ENCODE measurements at regions not wholly inside any gene's neighbourhood (a gene's known extent, or its start where the extent isn't known, plus 50 kb on each side); places are given as distances from the start of the nearest gene placed in this dataset.

DNA sequence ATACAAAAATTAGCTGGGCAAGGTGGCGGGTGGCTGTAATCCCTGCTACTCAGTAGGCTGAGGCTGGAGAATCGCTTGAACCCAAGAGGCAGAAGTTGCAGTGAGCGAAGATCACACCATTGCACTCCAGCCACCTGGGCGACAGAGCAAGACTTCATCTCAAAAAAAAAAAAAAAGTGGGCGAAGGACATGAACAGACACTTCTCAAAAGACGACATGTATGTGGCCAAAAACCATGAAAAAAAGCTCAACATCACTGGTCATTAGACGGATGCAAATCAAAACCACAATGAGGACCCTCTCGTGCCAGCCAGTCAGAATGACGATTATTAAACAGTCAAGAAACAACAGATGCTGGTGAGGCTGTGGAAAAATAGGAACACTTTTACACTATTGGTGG lies 344.9 kb upstream of the JARID2 start:
- Histone ChIP-seq H3K36me3 (ENCODE audit: control insufficient read depth, insufficient read depth, low read length) (no peaks in the 10 kb centered on the region), H2AFZ (no peak overlapping the region), H3K27ac (no peak overlapping the region), H3K79me2 (no peaks in the 10 kb centered on the region), H3K9ac (no peak overlapping the region), H3K9me3 (ENCODE audit: control insufficient read depth, low read length) (no peaks in the 10 kb centered on the region), H3K4me1 (no peaks in the 10 kb centered on the region), H3K27me3 (ENCODE audit: control insufficient read depth, insufficient read depth, low read length) (no peaks in the 10 kb centered on the region), H3K4me2 (ENCODE audit: low read length) (no peak overlapping the region), H3K4me3 (ENCODE audit: low read depth, low read length) (no peak overlapping the region)
- TF ChIP-seq, protein P1, sequence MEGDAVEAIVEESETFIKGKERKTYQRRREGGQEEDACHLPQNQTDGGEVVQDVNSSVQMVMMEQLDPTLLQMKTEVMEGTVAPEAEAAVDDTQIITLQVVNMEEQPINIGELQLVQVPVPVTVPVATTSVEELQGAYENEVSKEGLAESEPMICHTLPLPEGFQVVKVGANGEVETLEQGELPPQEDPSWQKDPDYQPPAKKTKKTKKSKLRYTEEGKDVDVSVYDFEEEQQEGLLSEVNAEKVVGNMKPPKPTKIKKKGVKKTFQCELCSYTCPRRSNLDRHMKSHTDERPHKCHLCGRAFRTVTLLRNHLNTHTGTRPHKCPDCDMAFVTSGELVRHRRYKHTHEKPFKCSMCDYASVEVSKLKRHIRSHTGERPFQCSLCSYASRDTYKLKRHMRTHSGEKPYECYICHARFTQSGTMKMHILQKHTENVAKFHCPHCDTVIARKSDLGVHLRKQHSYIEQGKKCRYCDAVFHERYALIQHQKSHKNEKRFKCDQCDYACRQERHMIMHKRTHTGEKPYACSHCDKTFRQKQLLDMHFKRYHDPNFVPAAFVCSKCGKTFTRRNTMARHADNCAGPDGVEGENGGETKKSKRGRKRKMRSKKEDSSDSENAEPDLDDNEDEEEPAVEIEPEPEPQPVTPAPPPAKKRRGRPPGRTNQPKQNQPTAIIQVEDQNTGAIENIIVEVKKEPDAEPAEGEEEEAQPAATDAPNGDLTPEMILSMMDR (IDR thresholded peaks at IDR 0.05): no peak

DNA sequence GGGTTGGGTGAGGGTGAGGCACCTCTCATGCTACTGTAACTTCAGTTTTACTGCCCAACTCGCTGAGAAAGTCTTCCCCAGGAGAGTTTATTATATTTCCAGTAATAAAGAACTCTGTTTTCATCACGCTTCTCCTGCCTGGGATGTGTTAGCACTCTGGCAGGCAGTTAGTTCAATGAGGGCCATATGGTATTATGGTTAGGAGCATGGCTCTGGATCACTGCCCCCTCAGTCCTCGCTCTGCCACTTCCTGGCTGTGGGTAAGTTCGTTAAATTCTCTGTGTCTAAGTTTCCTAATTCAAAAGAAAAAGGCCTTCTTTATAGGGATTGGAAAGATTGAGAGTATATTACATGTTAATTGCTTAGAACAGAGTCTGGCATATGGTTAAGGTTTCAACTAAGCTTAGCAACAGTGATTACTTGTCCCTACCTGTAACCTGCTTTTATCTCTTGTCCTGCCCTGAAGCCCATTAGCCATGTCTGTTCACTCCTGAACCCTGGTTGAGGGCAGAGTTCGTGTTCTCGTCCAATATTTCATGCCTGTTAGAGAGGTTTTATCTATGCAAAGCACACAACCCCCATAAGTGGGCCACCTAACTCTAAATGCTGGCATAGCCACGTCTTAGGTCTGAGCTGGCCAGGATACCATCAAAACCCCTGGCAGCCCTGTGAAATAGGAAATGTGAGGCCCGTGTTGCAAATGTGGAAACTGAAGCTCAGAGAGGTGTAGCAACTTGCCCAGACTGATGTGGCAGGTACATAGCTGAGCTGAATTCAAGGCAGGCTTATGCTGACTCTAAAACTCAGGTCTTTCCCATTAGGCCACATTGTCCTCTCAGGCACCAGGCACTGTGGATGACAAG lies 342.5 kb upstream of the JARID2 start:
- Histone ChIP-seq H3K4me2 (ENCODE audit: low read length) (no peak overlapping the region), H3K36me3 (ENCODE audit: control insufficient read depth, insufficient read depth, low read length) (no peaks in the 10 kb centered on the region), H3K79me2 (no peaks in the 10 kb centered on the region), H3K9me3 (ENCODE audit: control insufficient read depth, low read length) (no peaks in the 10 kb centered on the region), H3K27ac (no peak overlapping the region), H3K9ac (no peak overlapping the region), H3K27me3 (ENCODE audit: control insufficient read depth, insufficient read depth, low read length) (no peaks in the 10 kb centered on the region), H3K4me3 (ENCODE audit: low read depth, low read length) (no peak overlapping the region), H3K4me1 (no peaks in the 10 kb centered on the region), H2AFZ (no peak overlapping the region)
- TF ChIP-seq, protein P1 (IDR thresholded peaks at IDR 0.05): no peak

DNA sequence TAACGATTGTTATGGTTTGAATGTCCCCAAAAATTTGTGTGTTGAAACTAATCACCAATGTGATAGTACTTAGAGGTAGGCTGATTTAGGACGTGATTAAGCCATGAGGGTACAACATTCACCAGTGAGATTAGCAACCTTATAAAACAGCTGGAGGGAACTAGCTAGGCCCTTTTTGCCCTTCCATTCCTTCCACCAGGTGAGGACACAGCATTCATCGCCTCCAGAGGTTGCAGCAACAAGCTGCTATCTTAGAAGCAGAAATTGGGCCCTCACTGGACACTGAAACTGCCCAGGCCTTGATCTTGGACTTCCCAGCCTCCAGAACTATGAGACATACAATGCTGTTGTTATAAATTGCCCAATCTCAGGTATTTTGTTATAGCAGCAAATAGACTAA lies 340.7 kb upstream of the JARID2 start:
- Histone ChIP-seq H3K27ac (no peak overlapping the region), H3K79me2 (no peaks in the 10 kb centered on the region), H3K4me2 (ENCODE audit: low read length) (no peak overlapping the region), H3K36me3 (ENCODE audit: control insufficient read depth, insufficient read depth, low read length) (no peaks in the 10 kb centered on the region), H3K9ac (no peak overlapping the region), H3K27me3 (ENCODE audit: control insufficient read depth, insufficient read depth, low read length) (no peaks in the 10 kb centered on the region), H3K9me3 (ENCODE audit: control insufficient read depth, low read length) (no peaks in the 10 kb centered on the region), H3K4me3 (ENCODE audit: low read depth, low read length) (no peak overlapping the region), H2AFZ (no peak overlapping the region), H3K4me1 (no peaks in the 10 kb centered on the region)
- TF ChIP-seq, protein P1 (IDR thresholded peaks at IDR 0.05): no peak

DNA sequence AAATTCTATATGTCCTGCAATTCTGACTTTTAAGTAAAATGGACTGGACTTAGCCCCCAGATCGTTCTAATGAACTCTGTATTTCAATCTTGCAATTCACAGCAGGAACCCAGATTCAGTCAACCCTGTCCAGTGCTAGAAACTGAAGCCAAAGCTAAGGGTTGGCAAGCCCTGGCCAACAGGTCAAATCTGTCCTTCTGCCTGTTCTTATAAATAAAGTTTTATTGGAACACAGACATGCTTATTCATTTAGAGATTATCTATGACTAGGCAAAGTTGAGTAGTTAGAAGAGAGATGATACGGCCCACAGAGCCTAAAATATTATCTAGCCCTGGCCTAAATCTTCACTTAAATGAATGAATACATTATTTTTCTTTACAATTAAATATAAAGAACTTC lies 339.2 kb upstream of the JARID2 start:
- H3K9ac ChIP-seq: no peak overlapping the region
- H3K4me3 ChIP-seq (ENCODE audit: low read depth, low read length): no peak overlapping the region

More for the DNA sequence above, 339.2 kb upstream of the JARID2 start:
- Histone ChIP-seq H3K27ac (no peak overlapping the region), H3K4me1 (no peaks in the 10 kb centered on the region), H3K36me3 (ENCODE audit: control insufficient read depth, insufficient read depth, low read length) (no peaks in the 10 kb centered on the region), H2AFZ (no peak overlapping the region), H3K27me3 (ENCODE audit: control insufficient read depth, insufficient read depth, low read length) (no peaks in the 10 kb centered on the region), H3K4me2 (ENCODE audit: low read length) (no peak overlapping the region), H3K9me3 (ENCODE audit: control insufficient read depth, low read length) (no peaks in the 10 kb centered on the region), H3K79me2 (no peaks in the 10 kb centered on the region)
- TF ChIP-seq, protein P1 (IDR thresholded peaks at IDR 0.05): no peak

Measured in parathyroid adenoma (tissue), 2 donors.